DOHH2 (cell line): ENCODE measurements at regions not wholly inside any gene's neighbourhood (a gene's known extent, or its start where the extent isn't known, plus 50 kb on each side); places are given as distances from the start of the nearest gene placed in this dataset.

Source experiments
- H3F3A ChIP-seq: fragments of 200-600 bp; sonication (generic), shearing (Covaris generic); 2 replicates; pipeline ENCODE4 v1.6.0; 2016; ENCODE audit warnings: antibody characterized with exemption, mild to moderate bottlenecking; ENCODE audit not compliant: control insufficient read depth, insufficient read depth
- H3K27ac ChIP-seq: fragments of 200-600 bp; sonication (generic); 2 replicates; pipeline ENCODE4 v1.5.1; 2014; ENCODE audit warnings: low read depth, mild to moderate bottlenecking, low read length, moderate library complexity
- H3K27me3 ChIP-seq: fragments of 200-600 bp; sonication (generic); 2 replicates; pipeline ENCODE4 v1.6.1; 2014; ENCODE audit warnings: mild to moderate bottlenecking, low read length, mixed read lengths; ENCODE audit not compliant: control insufficient read depth
- H3K36me3 ChIP-seq: fragments of 200-600 bp; sonication (generic); 2 replicates; pipeline ENCODE4 v1.6.1; 2014; ENCODE audit warnings: mild to moderate bottlenecking, low read length, moderate library complexity, mixed read lengths; ENCODE audit not compliant: control insufficient read depth
- H3K4me1 ChIP-seq: fragments of 200-600 bp; sonication (generic); 2 replicates; pipeline ENCODE4 v1.6.1; 2014; ENCODE audit warnings: mild to moderate bottlenecking, low read length, mixed read lengths; ENCODE audit not compliant: control insufficient read depth
- H3K4me2 ChIP-seq: fragments of 200-600 bp; sonication (generic); 2 replicates; pipeline ENCODE4 v1.6.0; 2014; ENCODE audit warnings: mild to moderate bottlenecking, low read length, moderate library complexity
- H3K4me3 ChIP-seq: fragments of 200-600 bp; sonication (generic); 2 replicates; pipeline ENCODE4 v1.5.1; 2014; ENCODE audit warnings: mild to moderate bottlenecking, low read length, mixed read lengths
- H3K79me2 ChIP-seq: fragments of 200-600 bp; sonication (generic); 2 replicates; pipeline ENCODE4 v1.6.1; 2014; ENCODE audit warnings: mild to moderate bottlenecking, low read length, mixed read lengths; ENCODE audit not compliant: control insufficient read depth
- H3K9me2 ChIP-seq: fragments of 200-600 bp; sonication (generic); replicated peaks from 2 replicates; pipeline ENCODE4 v1.6.1; 2014; ENCODE audit warnings: mild to moderate bottlenecking, low read length, mixed read lengths; ENCODE audit not compliant: control insufficient read depth
- H3K9me3 ChIP-seq: fragments of 200-600 bp; sonication (generic); 2 replicates; pipeline ENCODE4 v1.6.1; 2014; ENCODE audit warnings: antibody characterized with exemption, low read length, mixed read lengths; ENCODE audit not compliant: control insufficient read depth, insufficient read depth
- H4K20me1 ChIP-seq: fragments of 200-600 bp; sonication (generic); 2 replicates; pipeline ENCODE4 v1.6.0; 2014; ENCODE audit warnings: low read depth, mild to moderate bottlenecking, antibody characterized with exemption, low read length, moderate library complexity; ENCODE audit not compliant: control insufficient read depth, insufficient read depth
- EZH2phosphoT487 ChIP-seq: fragments of 200-600 bp; sonication (generic); IDR thresholded peaks from 2 replicates; pipeline ENCODE4 v1.6.1; 2017; ENCODE audit warnings: borderline replicate concordance, mild to moderate bottlenecking, antibody characterized with exemption, low read length, moderate library complexity, mixed read lengths
- TF ChIP-seq, protein P1 (sequence below): fragments of 200-600 bp; sonication (generic); IDR thresholded peaks from one replicate; pipeline ENCODE4 v1.5.1; 2014; ENCODE audit warnings: antibody characterized with exemption, mild to moderate bottlenecking, low read depth, low read length; ENCODE audit not compliant: poor library complexity, severe bottlenecking

DNA sequence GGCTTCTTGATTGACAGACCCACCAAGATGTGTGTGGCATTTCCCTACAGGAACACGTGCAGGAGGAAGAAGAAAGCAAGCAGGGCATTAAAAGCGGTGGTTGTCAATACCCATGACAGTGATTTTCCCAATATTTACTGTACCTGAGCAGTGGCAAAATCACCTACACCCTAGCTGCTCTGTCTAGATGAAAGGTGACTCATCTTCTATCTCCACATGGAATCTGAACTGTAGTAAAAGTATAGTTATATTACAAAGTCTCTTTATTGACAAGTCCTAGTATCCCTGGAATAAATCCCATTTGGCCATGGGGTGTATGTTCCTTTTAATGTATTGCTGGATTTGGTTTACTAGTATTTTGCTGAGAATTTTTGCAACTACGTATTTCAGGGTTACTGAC, 458.8 kb upstream of the SORCS1 start:
- Histone ChIP-seq H3K36me3 (no peaks in the 10 kb centered on the region), H3K27me3 (no peaks in the 10 kb centered on the region), H3K4me2 (no peak overlapping the region), H3K9me3 (no peaks in the 10 kb centered on the region), H3K9me2 (no peaks in the 10 kb centered on the region; the same call in none of the 2 replicates), H4K20me1 (no peaks in the 10 kb centered on the region), H3K4me3 (no peak overlapping the region), H3K79me2 (no peaks in the 10 kb centered on the region), H3F3A (no peaks in the 10 kb centered on the region), H3K4me1 (no peaks in the 10 kb centered on the region), H3K27ac (no peak overlapping the region)
- TF ChIP-seq, protein P1, sequence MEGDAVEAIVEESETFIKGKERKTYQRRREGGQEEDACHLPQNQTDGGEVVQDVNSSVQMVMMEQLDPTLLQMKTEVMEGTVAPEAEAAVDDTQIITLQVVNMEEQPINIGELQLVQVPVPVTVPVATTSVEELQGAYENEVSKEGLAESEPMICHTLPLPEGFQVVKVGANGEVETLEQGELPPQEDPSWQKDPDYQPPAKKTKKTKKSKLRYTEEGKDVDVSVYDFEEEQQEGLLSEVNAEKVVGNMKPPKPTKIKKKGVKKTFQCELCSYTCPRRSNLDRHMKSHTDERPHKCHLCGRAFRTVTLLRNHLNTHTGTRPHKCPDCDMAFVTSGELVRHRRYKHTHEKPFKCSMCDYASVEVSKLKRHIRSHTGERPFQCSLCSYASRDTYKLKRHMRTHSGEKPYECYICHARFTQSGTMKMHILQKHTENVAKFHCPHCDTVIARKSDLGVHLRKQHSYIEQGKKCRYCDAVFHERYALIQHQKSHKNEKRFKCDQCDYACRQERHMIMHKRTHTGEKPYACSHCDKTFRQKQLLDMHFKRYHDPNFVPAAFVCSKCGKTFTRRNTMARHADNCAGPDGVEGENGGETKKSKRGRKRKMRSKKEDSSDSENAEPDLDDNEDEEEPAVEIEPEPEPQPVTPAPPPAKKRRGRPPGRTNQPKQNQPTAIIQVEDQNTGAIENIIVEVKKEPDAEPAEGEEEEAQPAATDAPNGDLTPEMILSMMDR = no peak
- no peak for TF ChIP-seq EZH2phosphoT487

- TF ChIP-seq, protein P1 = no peak
- TF ChIP-seq EZH2phosphoT487 = no peak
- Histone ChIP-seq H3K4me2 (no peak overlapping the region), H3K36me3 (no peaks in the 10 kb centered on the region), H3K9me2 (no peaks in the 10 kb centered on the region; the same call in none of the 2 replicates), H3K27ac (no peak overlapping the region), H3F3A (no peaks in the 10 kb centered on the region), H3K9me3 (no peaks in the 10 kb centered on the region), H4K20me1 (no peaks in the 10 kb centered on the region), H3K4me3 (no peak overlapping the region), H3K4me1 (no peaks in the 10 kb centered on the region), H3K27me3 (no peaks in the 10 kb centered on the region), H3K79me2 (no peaks in the 10 kb centered on the region)
Observed at GRCh38 chr10:107619139-107619538, 454.6 kb upstream of the SORCS1 start.

- no peaks in the 10 kb centered on the region for H3K27me3 ChIP-seq
- H3K79me2 ChIP-seq = no peaks in the 10 kb centered on the region
- no peaks in the 10 kb centered on the region for H4K20me1 ChIP-seq
- no peaks in the 10 kb centered on the region for H3K4me1 ChIP-seq
- H3K9me3 ChIP-seq = no peaks in the 10 kb centered on the region
- TF ChIP-seq, protein P1 = no peak
- TF ChIP-seq EZH2phosphoT487 = no peak
- H3K27ac ChIP-seq = no peak overlapping the region
- H3F3A ChIP-seq = no peaks in the 10 kb centered on the region
- H3K36me3 ChIP-seq = no peaks in the 10 kb centered on the region
- no peaks in the 10 kb centered on the region; the same call in none of the 2 replicates for H3K9me2 ChIP-seq
- no peak overlapping the region for H3K4me2 ChIP-seq
- H3K4me3 ChIP-seq = no peak overlapping the region
Observed at GRCh38 chr10:107618504-107618994, 454.0 kb upstream of the SORCS1 start.
